ENCODE measurements at regions not wholly inside any gene's neighbourhood (a gene's known extent, or its start where the extent isn't known, plus 50 kb on each side); places are given as distances from the start of the nearest gene placed in this dataset.
"Not testable (repeated sequence)": the region's sequence is repeated elsewhere in the genome, so short reads cannot be mapped to it uniquely, and the experiment has no call there.

DNA sequence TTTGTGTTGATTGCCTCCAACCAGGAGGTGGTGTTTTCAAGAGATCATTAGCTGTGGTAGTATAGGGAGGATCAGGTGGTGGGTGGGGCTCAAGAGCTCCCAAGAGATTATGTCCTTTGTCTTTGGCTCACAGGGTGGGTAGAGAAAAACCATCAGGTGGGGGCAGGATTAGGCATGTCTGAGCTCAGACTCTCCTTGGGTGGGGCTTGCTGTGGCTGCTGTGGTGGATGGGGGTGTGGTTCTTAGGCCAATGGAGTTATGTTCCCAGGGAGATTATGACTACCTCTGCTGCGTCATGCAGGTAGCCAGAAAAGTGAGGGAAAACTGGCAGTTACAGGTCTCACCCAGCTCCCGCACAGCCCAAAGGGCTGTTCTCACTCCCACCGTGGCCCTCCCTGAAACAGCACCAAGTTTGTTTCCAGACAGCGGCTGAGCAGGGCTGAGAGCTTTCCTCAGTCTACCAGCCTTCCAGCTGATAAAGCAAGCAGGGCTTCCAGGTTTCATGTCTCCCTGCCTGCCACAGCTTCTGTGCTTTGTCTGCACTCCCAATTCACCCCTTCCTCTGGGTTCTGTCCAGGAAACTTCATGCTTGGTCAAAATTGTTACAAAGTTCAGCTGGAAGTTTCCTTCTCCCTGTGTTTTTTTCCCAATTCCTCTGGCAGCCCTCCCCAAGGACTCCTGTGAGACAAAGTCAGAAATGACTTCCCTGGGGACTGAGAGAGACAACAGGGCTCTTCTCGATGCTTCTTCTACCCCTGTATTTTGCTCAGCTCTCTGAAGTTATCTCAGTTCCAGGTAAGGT lies 481.1 kb upstream of the MAN1A1 start:
- Mint-ChIP-seq H3K9me3 (no peaks in the 10 kb centered on the region), H3K27ac (no peak overlapping the region), H3K36me3 (no peaks in the 10 kb centered on the region), H3K4me1 (ENCODE audit: low read depth) (no peaks in the 10 kb centered on the region), H3K4me3 (no peak overlapping the region), H3K27me3 (peaks cover 2% of the 10 kb centered on the region)
- no peak for DNase-seq
- intact Hi-C loops (cut with micrococcal nuclease) = no loop called here
- ChIA-PET CTCF (no interaction called here), POLR2A (no interaction called here)

DNA sequence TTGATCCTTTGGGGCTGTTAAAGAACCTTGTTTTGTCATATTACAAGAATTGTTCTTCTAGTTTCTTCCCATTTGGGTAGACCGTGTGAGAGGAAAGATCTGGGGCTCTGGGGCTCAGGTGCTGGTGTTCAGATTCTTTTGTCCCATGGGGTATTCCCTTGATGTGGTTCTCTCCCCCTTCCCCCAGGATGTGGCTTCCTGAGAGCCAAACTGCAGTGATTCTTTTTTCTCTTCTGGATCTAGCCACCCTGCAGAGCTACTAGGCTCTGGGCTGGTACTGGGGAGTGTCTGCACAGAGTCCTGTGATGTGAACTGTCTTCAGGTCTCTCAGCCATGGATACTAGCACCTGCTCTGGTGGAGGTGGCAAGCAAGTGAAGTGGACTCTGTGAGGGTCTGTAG lies 480.5 kb upstream of the MAN1A1 start:
- H3K27me3 Mint-ChIP-seq = peaks cover 2% of the 10 kb centered on the region
- no peak for DNase-seq
- no peak overlapping the region for H3K27ac Mint-ChIP-seq
- POLR2A ChIA-PET = no interaction called here
- no peaks in the 10 kb centered on the region for H3K36me3 Mint-ChIP-seq
- intact Hi-C loops (cut with micrococcal nuclease) = no loop called here
- no peaks in the 10 kb centered on the region for H3K9me3 Mint-ChIP-seq
- CTCF ChIA-PET = no interaction called here
- no peaks in the 10 kb centered on the region for H3K4me1 Mint-ChIP-seq (ENCODE audit: low read depth)
- no peak overlapping the region for H3K4me3 Mint-ChIP-seq

DNA sequence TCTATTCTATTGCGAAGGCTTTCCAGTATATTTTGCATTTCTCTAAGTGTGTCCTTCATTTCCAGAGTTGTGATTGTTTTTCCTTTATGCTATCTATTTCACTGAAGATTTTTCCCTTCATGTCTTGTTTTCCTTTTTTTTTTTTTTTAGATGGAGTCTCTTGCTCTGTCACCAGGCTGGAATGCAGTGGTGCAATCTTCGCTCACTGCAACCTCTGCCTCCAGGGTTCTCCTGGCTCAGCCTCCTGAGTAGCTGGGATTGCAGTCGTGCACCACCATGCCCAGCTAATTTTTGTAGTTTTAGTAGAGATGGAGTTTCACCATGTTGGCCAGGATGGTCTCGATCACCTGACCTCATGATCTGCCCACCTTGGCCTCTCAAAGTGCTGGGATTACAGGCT lies 479.9 kb upstream of the MAN1A1 start:
- CTCF ChIA-PET; intact Hi-C loops (cut with micrococcal nuclease); H3K36me3 Mint-ChIP-seq: not testable (repeated sequence)

DNA sequence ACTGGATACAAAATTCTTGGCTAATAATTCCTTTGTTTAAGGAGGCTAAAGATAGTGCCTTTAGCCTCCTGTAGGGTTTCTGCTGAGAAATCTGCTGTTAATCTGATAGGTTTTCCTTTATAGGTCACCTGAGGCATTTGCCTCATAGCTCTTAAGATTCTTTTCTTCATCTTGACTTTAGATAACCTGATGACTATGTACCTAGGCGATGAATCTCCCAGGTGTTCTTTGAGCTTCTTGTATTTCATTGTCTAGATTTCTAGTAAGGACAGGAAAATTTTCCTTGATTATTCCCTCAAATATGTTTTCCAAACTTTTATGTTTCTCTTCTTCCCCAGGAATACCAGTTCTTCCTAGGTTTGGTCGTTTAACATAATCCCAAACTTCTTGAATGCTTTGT lies 479.4 kb upstream of the MAN1A1 start:
- Mint-ChIP-seq H3K27me3 (peaks cover 2% of the 10 kb centered on the region), H3K36me3 (no peaks in the 10 kb centered on the region), H3K9me3 (no peaks in the 10 kb centered on the region), H3K4me3 (no peak overlapping the region), H3K27ac (no peak overlapping the region), H3K4me1 (ENCODE audit: low read depth) (no peaks in the 10 kb centered on the region)
- intact Hi-C loops (cut with micrococcal nuclease) = no loop called here
- POLR2A ChIA-PET = no interaction called here
- CTCF ChIA-PET = no interaction called here
- DNase-seq = no peak

More for the DNA sequence above, 479.9 kb upstream of the MAN1A1 start:
- POLR2A ChIA-PET; H3K27me3 Mint-ChIP-seq; H3K4me1 Mint-ChIP-seq (ENCODE audit: low read depth); H3K27ac Mint-ChIP-seq; H3K4me3 Mint-ChIP-seq; H3K9me3 Mint-ChIP-seq; DNase-seq: not testable (repeated sequence)

DNA sequence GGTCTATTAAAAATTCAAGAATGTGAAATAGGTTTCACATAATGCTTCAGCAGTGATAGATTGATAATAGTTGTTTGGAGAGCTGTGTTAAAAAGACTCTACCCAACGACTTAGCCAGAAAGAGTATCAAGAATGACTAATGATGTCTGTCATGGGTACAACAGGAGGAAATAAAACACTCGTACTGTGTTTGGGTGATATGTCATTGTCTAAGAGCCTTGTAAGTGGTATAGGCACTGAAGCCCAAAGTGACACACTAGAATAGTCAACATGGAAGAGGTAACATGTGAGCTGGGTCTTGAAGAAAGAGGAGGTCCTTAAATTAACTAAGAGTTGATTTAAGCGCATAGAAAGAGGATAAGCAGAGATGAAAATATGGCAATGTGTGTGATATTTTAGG lies 471.8 kb upstream of the MAN1A1 start:
- Mint-ChIP-seq H3K27ac (no peak overlapping the region), H3K27me3 (no peaks in the 10 kb centered on the region), H3K4me3 (no peak overlapping the region), H3K36me3 (no peaks in the 10 kb centered on the region), H3K4me1 (ENCODE audit: low read depth) (no peaks in the 10 kb centered on the region), H3K9me3 (no peaks in the 10 kb centered on the region)
- intact Hi-C loops (cut with micrococcal nuclease) = no loop called here
- DNase-seq = no peak
- ChIA-PET CTCF (no interaction called here), POLR2A (no interaction called here)

DNA sequence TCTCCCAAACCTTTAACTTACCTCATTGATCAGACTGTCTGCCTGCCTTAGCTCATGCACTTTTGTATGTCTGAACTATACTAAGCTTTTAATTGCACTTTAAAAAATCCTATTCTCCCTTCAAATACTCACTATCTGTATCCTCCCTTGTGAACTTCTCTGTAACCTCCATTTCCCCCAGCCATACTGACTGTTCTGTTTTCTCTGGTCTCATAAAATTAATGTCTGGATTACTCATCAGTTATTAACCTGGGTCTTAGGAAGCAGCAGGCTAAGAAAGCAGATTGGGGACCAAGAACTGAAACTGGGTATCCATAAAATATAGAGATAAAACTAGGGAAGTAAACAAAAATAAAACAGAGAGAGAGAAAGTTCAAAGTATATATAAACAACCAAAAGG lies 469.3 kb upstream of the MAN1A1 start:
- intact Hi-C loops (cut with micrococcal nuclease) = no loop called here
- DNase-seq = no peak
- no peaks in the 10 kb centered on the region for H3K4me1 Mint-ChIP-seq (ENCODE audit: low read depth)
- no peak overlapping the region for H3K27ac Mint-ChIP-seq
- no peaks in the 10 kb centered on the region for H3K36me3 Mint-ChIP-seq
- CTCF ChIA-PET = no interaction called here
- POLR2A ChIA-PET = no interaction called here
- H3K9me3 Mint-ChIP-seq = no peaks in the 10 kb centered on the region
- H3K4me3 Mint-ChIP-seq = no peak overlapping the region
- no peaks in the 10 kb centered on the region for H3K27me3 Mint-ChIP-seq

DNA sequence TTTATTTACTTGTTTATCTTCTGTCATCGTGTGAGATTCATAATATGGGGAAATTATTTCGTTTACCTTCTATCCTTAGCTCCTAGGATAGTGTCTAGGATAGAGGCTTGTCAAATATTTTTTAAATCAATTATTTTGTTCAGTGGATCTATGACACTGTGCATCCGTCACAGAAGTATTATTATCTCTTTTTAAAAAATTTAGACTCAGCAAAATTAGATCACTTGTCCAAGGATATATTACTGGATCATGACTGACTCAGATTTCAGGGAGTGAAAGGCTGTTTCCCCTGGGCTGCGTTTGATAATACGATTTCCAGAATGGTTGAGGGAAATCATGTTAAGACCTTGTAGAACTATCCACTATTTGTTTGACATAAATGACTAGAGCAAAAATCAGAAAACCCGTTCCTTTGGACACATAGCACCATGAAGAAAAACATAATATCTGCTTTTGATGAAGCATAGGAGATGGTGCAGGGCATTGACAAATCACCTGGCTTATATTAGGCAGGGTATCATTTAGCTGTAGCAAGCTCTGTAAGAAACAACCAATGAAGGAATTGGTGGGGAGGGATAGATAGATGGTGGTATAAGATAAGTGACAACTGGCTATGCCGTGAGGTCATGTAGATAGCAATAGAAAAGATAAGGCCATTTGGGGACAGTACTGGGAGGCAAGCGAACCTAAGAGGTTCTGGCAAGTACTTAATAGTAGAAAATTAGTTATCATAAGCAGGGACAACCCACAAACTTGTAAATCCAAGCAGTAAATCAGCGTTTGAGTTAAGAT lies 465.2 kb upstream of the MAN1A1 start:
- ChIA-PET POLR2A (no interaction called here), CTCF (no interaction called here)
- no peaks in the 10 kb centered on the region for H3K9me3 Mint-ChIP-seq
- H3K27me3 Mint-ChIP-seq = no peaks in the 10 kb centered on the region
- intact Hi-C loops (cut with micrococcal nuclease) = no loop called here
- H3K4me3 Mint-ChIP-seq = no peak overlapping the region
- H3K27ac Mint-ChIP-seq = no peak overlapping the region
- no peaks in the 10 kb centered on the region for H3K36me3 Mint-ChIP-seq
- no peaks in the 10 kb centered on the region for H3K4me1 Mint-ChIP-seq (ENCODE audit: low read depth)
- DNase-seq = no peak

DNA sequence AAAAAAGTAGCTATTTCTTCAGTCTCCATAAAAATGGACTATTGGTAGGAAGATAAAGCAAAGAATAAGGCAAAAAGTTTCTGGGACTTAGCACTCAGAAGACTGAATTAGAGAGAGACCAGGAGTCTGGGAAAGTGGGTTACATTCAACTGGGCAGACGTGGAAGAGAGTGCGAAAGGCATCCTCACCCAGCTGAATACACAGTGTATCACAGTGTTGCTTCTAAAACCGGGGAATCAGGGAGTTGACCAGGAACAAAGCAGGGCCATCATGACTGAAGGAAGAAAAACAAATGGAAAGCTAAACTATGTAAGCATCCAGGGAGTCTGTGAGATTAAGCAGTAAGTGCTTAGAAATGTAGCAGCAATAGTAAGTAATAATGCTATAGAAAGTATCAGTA lies 452.9 kb upstream of the MAN1A1 start:
- no peaks in the 10 kb centered on the region for H3K27me3 Mint-ChIP-seq
- intact Hi-C loops (cut with micrococcal nuclease) = no loop called here
- H3K4me3 Mint-ChIP-seq = no peak overlapping the region
- no peak for DNase-seq
- H3K36me3 Mint-ChIP-seq = no peaks in the 10 kb centered on the region
- ChIA-PET CTCF (no interaction called here), POLR2A (no interaction called here)
- H3K4me1 Mint-ChIP-seq (ENCODE audit: low read depth) = no peaks in the 10 kb centered on the region
- H3K27ac Mint-ChIP-seq = no peak overlapping the region
- no peaks in the 10 kb centered on the region for H3K9me3 Mint-ChIP-seq

DNA sequence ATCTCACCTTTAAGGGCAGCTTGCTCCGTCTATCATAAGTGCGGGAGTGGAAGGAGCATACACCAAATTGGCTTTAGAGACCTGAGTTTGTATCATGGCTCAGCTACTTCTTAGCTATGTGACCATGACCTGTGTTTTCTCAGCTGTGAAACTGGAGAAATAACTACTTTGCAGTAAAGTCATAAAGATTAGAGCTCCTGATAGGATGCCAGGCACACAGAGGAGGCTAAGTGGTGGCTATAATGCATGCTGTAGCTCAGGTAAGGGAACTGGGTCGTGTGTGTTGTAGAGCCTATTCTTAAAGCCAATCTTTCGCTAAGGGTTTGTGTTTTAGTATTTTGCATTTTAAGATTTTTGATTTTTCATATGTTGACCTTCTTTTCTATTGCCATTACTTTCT lies 451.5 kb upstream of the MAN1A1 start:
- CTCF ChIA-PET = no interaction called here
- Mint-ChIP-seq H3K4me1 (ENCODE audit: low read depth) (no peaks in the 10 kb centered on the region), H3K27ac (no peak overlapping the region), H3K36me3 (no peaks in the 10 kb centered on the region), H3K27me3 (no peaks in the 10 kb centered on the region), H3K9me3 (no peaks in the 10 kb centered on the region), H3K4me3 (no peak overlapping the region)
- no peak for DNase-seq
- POLR2A ChIA-PET = no interaction called here
- intact Hi-C loops (cut with micrococcal nuclease) = no loop called here

DNA sequence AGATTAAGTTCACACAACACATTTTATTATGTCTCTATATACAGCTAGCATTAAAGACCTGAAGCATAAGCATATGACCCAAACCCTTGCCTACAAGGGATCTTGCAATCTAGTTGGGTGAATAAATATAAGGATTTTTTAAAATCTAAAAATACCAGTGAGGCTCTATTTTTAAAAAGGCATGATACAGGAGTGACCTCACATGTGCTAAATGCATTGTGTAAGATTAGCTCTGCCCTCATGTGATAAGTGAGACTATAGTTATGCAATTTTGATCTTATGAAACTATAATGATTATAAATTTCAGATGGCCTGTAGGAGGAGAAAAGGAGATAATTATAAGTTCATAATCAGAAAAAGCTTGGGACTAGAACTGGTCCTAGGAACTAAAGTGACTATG lies 451.0 kb upstream of the MAN1A1 start:
- intact Hi-C loops (cut with micrococcal nuclease) = no loop called here
- no peak for DNase-seq
- H3K27me3 Mint-ChIP-seq = no peaks in the 10 kb centered on the region
- H3K36me3 Mint-ChIP-seq = no peaks in the 10 kb centered on the region
- POLR2A ChIA-PET = no interaction called here
- H3K9me3 Mint-ChIP-seq = no peaks in the 10 kb centered on the region
- no peak overlapping the region for H3K27ac Mint-ChIP-seq
- CTCF ChIA-PET = no interaction called here
- no peaks in the 10 kb centered on the region for H3K4me1 Mint-ChIP-seq (ENCODE audit: low read depth)
- no peak overlapping the region for H3K4me3 Mint-ChIP-seq

DNA sequence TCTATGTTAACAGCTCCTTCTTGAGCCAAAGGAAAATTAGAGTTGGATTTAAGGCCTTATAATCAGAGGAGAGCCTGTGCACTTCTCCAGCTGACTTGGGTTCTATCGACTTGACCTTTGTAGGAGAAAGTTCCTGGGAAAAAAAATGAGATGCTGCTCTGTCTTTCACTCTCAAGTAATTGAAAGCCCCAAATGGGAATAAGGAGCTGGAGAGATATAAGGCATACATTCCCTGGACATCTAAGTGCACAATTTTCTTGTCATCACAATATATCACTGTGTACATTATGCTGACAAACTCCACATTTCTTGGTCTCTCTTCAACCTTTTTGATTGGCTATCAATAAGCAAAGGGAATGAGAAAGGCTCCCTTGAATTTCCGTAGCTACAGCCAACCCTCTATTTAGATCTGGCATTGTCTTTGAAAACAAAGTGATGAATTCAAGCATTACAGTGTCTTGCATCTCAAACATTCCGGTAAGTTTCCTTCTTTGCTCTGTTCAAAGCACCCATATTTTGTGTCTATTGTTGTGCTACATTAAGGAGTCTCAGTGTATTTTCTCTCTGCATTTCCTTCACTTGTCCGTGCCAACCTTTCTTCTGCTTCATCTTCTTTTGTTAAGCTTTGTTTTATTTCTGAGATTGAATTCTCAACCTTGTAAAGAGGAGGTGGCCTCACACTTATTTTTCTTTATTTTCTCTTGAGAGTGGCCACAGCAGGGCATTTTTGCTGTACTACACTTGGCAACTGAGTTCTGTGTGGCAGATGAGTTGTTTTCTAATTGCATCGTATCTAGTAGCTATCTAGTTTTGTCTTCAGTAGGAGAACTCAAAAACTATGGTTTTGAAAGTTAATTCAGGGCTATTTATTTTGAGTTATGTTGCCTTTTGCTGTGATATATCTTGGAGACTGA lies 450.3 kb upstream of the MAN1A1 start:
- intact Hi-C loops (cut with micrococcal nuclease) = no loop called here

DNA sequence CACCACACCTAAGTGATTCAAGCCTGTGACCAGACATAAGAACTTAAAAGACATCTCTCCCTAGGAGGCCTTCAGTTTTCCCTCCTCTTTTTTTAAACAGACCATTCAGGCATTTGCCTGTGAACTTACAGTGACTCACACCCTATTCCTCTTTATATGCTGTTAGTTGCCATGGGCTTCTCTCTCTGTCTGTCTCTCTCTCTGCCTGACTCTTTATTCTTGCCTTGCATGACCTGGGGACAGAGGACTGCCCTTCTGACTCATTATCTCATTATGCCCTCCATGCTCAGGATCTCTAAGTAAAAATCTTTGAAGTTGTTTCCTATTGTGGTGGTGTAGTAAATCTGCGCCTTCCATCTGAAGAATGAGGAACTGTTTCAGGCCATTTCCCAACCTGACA lies 442.2 kb upstream of the MAN1A1 start:
- intact Hi-C loops (cut with micrococcal nuclease) = no loop called here
- Mint-ChIP-seq H3K9me3 (no peaks in the 10 kb centered on the region), H3K27ac (no peak overlapping the region), H3K4me1 (ENCODE audit: low read depth) (no peaks in the 10 kb centered on the region), H3K27me3 (peaks cover 2% of the 10 kb centered on the region), H3K36me3 (no peaks in the 10 kb centered on the region), H3K4me3 (no peak overlapping the region)
- POLR2A ChIA-PET = no interaction called here
- DNase-seq = no peak
- CTCF ChIA-PET = no interaction called here

More for the DNA sequence above, 450.3 kb upstream of the MAN1A1 start:
- no peak for DNase-seq
- Mint-ChIP-seq H3K4me1 (ENCODE audit: low read depth) (no peaks in the 10 kb centered on the region), H3K4me3 (no peak overlapping the region), H3K27me3 (no peaks in the 10 kb centered on the region), H3K36me3 (no peaks in the 10 kb centered on the region), H3K9me3 (no peaks in the 10 kb centered on the region), H3K27ac (no peak overlapping the region)
- ChIA-PET CTCF (no interaction called here), POLR2A (no interaction called here)

Measured in activated CD4-positive, alpha-beta memory T cell treated with anti-CD3 and anti-CD28 coated beads for 36 hours (primary cell).